Femur (tissue), 1 donor: ENCODE measurements at regions not wholly inside any gene's neighbourhood (a gene's known extent, or its start where the extent isn't known, plus 50 kb on each side); places are given as distances from the start of the nearest gene placed in this dataset.
"Not testable (repeated sequence)": the region's sequence is repeated elsewhere in the genome, so short reads cannot be mapped to it uniquely, and the experiment has no call there.

Experiments used
- DNase-seq: peaks from one replicate; pipeline ENCODE4 v3.0.0-alpha.2; 2017

- no peak for DNase-seq
Measured at GRCh38 chr11:134942681-134943080, 530.6 kb upstream of the B3GAT1 start.

DNA sequence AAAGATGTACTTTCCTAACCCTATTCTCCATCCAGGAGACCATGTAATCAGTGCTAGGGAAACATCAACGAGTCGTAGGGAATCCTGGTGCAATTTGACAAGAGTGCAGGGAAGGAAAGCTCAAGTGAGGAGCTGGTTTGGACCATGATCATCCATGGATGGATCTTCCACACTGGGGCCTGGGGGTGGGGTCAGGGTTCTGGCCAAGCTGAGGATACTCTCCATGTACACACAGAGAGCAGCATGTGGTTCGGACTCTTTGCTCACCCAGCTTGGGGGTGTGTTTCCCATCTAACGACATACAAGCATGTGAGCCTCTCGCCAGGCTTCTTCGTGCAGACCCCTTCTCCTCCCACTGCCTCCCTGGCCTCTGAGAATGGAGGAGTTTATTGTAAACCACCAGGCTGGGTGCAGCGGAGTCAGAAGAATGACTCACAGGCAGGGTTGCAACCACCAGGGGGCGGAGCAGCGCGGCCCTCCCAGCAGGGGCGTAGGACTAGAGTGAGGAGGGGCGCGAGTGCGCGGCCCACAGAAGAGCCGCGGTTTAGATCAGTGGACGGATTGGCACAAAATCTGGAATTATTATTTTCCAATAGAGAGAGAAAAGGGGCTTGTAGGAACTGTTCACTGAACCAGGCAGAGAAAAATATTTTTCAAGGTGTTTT is 530.0 kb upstream of the B3GAT1 start:
- peak; percentile 28 for DNase-seq

- DNase-seq = no peak
Measured at GRCh38 chr11:134941326-134941725, 529.3 kb upstream of the B3GAT1 start.

DNA sequence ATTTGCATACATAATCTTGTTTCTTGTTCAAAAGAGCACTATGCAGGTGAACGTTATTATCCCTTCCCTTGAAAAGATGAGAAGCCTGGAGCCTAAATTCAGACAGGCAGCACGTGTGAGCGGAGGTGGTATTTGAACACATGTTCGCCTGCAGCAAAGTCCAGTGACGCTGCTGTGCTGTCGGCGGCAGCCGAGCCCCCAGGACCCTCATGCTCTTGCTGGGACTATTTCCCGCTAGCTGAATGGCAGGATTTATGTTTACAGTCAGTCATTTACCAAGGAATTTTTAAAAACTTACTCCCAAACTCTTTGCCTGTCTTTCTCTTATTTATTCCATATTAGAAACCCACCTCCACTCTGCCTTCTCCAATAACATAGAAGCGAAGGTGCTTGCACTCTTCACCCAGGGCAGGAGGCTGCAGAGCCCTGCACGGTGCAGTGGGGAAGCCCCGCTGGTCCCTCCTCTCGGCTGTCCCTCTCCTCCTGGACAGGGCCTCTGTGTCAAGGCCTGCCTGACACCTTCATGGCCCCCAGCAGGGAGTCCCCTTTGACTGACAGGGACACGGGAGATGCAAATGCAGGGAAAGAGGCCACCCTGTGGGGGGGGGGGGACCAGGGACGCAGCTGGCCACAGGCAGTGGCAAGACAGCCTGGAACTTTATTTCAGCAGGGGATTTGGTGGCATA is 528.5 kb upstream of the B3GAT1 start:
- no peak for DNase-seq

GRCh38 chr11:134939905-134940304 is 527.9 kb upstream of the B3GAT1 start:
- no peak for DNase-seq

DNA sequence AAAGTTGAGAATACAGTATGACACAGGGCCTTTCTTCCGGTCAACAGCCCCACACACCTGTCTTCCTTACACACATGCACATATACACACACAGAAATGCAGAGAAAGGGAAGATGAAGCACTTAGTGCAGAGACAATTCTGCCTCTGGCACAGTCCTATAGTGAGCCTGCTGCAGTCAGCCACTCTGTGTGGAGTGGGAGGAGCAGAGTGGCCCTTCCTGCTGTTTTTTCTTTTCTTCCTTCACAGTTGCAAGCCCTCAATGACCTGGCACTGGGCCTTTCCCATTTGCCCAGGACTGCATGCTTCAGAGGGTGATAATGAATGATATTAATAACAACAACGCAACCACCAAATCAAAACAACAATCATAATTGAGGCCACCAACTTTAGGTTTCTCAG is 527.0 kb upstream of the B3GAT1 start:
- DNase-seq = no peak

- no peak for DNase-seq
Measured at GRCh38 chr11:134938212-134938611, 526.2 kb upstream of the B3GAT1 start.

GRCh38 chr11:134937193-134937592 is 525.2 kb upstream of the B3GAT1 start:
- not testable (repeated sequence) for DNase-seq

- DNase-seq = no peak
Measured at GRCh38 chr11:134932761-134933160, 520.7 kb upstream of the B3GAT1 start.

DNA sequence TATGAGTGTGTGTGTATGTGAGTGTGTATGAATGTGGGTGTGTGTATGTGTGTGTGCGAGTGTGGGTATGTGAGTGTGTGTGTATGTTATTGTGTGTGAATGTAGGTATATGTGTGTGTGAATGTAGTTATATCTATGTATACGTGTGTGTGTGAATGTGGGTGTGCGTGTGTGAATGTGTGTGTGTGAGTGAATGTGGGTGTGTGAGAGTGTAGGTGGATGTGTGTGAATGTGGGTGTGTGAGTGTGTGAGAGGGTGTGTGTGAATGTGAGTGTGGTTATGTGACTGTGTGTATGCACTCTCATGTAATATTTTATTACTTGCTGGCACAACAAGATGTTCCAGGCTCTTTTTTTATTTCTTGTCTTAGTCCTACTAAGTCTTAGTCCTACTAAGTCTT is 513.4 kb upstream of the B3GAT1 start:
- no peak for DNase-seq

- no peak for DNase-seq
Measured at GRCh38 chr11:134923441-134923840, 511.4 kb upstream of the B3GAT1 start.

- no peak for DNase-seq
Measured at GRCh38 chr11:134921938-134922337, 509.9 kb upstream of the B3GAT1 start.

- no peak for DNase-seq
Measured at GRCh38 chr11:134920851-134921608, 509.0 kb upstream of the B3GAT1 start.

- DNase-seq = peak; percentile 37
Measured at GRCh38 chr11:134916421-134917213, 504.6 kb upstream of the B3GAT1 start.

DNA sequence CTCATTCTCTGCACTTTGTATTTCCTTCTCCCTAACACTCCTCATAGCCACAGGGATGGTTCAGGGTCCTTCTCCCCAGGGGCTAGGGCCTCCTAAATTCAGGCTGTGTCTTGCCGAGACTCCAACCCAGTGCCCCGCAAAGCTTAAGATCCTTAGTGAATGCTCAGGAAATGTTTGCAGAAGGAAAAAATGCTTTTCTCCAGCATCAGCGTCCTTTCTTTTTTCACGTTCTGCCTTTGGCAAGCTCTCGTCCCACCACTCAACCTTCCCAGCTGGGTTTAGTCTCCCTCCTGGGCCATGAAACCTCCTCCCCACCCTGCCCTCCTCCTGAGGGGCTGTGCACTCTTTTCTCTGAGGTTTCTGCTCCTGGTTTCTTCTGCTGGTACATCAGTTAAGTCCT is 503.8 kb upstream of the B3GAT1 start:
- DNase-seq = no peak

GRCh38 chr11:134915212-134915611 is 503.2 kb upstream of the B3GAT1 start:
- DNase-seq = peak; percentile 24

GRCh38 chr11:134913999-134914590 is 502.1 kb upstream of the B3GAT1 start:
- no peak for DNase-seq

GRCh38 chr11:134913391-134913790 is 501.3 kb upstream of the B3GAT1 start:
- no peak for DNase-seq

- DNase-seq = no peak
Measured at GRCh38 chr11:134911514-134912180, 499.6 kb upstream of the B3GAT1 start.

GRCh38 chr11:134908583-134908982 is 496.5 kb upstream of the B3GAT1 start:
- no peak for DNase-seq

GRCh38 chr11:134907636-134908035 is 495.6 kb upstream of the B3GAT1 start:
- no peak for DNase-seq

GRCh38 chr11:134906356-134906955 is 494.4 kb upstream of the B3GAT1 start:
- no peak for DNase-seq
